NT2/D1 (cell line): ENCODE measurements at regions not wholly inside any gene's neighbourhood (a gene's known extent, or its start where the extent isn't known, plus 50 kb on each side); places are given as distances from the start of the nearest gene placed in this dataset.

Experiments used
- SUZ12 ChIP-seq: IDR thresholded peaks from 2 replicates; pipeline ENCODE4 v1.6.1; 2011; ENCODE audit not compliant: insufficient read length, insufficient read depth; ENCODE audit errors: extremely low read depth
- YY1 ChIP-seq: IDR thresholded peaks from 2 replicates; pipeline ENCODE4 v1.6.1; 2011; ENCODE audit not compliant: insufficient read length, insufficient read depth

DNA sequence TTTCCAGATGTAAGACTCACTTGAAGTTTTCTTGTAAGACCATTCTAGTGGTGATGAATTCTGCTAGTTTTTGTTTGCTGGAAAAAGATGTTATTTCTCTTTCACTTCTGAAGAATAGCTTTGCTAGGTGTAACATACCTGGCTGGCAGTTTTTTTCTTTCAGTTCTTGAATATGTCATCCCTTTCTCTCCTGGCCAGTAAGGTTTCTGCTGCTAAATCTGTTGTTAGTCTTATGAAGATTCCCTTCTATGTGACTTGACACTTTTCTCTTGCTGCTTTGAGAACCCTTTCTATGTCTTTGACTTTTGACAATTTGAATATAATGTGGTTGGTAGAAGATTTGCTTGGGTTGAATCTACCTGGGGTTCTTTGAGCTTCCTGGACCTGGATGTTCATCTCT lies 314.7 kb upstream of the NOX3 start:
- no peak for TF ChIP-seq YY1
- no peak for TF ChIP-seq SUZ12
